ENCODE measurements at regions not wholly inside any gene's neighbourhood (a gene's known extent, or its start where the extent isn't known, plus 50 kb on each side); places are given as distances from the start of the nearest gene placed in this dataset.
"Not testable (repeated sequence)": the region's sequence is repeated elsewhere in the genome, so short reads cannot be mapped to it uniquely, and the experiment has no call there.

- no peak overlapping the region for H3K27ac Mint-ChIP-seq
- H3K4me3 Mint-ChIP-seq: no peak overlapping the region
- H3K36me3 Mint-ChIP-seq (ENCODE audit: low read depth): no peaks in the 10 kb centered on the region
- ATAC-seq (no peak), DNase-seq (no peak)
- H3K27me3 Mint-ChIP-seq: no peaks in the 10 kb centered on the region
- H3K9me3 Mint-ChIP-seq: peaks cover 9% of the 10 kb centered on the region
- no peaks in the 10 kb centered on the region for H3K4me1 Mint-ChIP-seq
These were observed 375.7 kb upstream of the AADAT start for GRCh38 chr4:170465429-170465828.

- no peak overlapping the region for H3K27ac Mint-ChIP-seq
- no peaks in the 10 kb centered on the region for H3K27me3 Mint-ChIP-seq
- H3K4me3 Mint-ChIP-seq: no peak overlapping the region
- no peaks in the 10 kb centered on the region for H3K4me1 Mint-ChIP-seq
- ATAC-seq: no peak
- no peaks in the 10 kb centered on the region for H3K36me3 Mint-ChIP-seq (ENCODE audit: low read depth)
- peaks cover 9% of the 10 kb centered on the region for H3K9me3 Mint-ChIP-seq
- DNase-seq: no peak
These were observed 374.9 kb upstream of the AADAT start for GRCh38 chr4:170464614-170465197.

- DNase-seq (no peak), ATAC-seq (no peak)
- H3K27me3 Mint-ChIP-seq: no peaks in the 10 kb centered on the region
- H3K9me3 Mint-ChIP-seq: peaks cover 15% of the 10 kb centered on the region
- no peaks in the 10 kb centered on the region for H3K4me1 Mint-ChIP-seq
- H3K36me3 Mint-ChIP-seq (ENCODE audit: low read depth): no peaks in the 10 kb centered on the region
- H3K27ac Mint-ChIP-seq: no peak overlapping the region
- no peak overlapping the region for H3K4me3 Mint-ChIP-seq
These were observed 357.0 kb upstream of the AADAT start for GRCh38 chr4:170446782-170447181.

GRCh38 chr4:170441146-170441545, 351.4 kb upstream of the AADAT start:
- not testable (repeated sequence) for H3K9me3 Mint-ChIP-seq; H3K36me3 Mint-ChIP-seq (ENCODE audit: low read depth); DNase-seq; ATAC-seq; H3K27ac Mint-ChIP-seq; H3K4me3 Mint-ChIP-seq; H3K27me3 Mint-ChIP-seq; H3K4me1 Mint-ChIP-seq

GRCh38 chr4:170428929-170429328, 339.2 kb upstream of the AADAT start:
- H3K27me3 Mint-ChIP-seq: no peaks in the 10 kb centered on the region

GRCh38 chr4:170425521-170426143, 335.9 kb upstream of the AADAT start:
- DNase-seq (no peak), ATAC-seq (no peak)
- Mint-ChIP-seq H3K36me3 (ENCODE audit: low read depth) (no peaks in the 10 kb centered on the region), H3K27ac (no peak overlapping the region), H3K4me3 (no peak overlapping the region), H3K27me3 (no peaks in the 10 kb centered on the region), H3K9me3 (peaks cover 3% of the 10 kb centered on the region), H3K4me1 (no peaks in the 10 kb centered on the region)

More at GRCh38 chr4:170428929-170429328, 339.2 kb upstream of the AADAT start:
- Mint-ChIP-seq H3K27ac (no peak overlapping the region), H3K4me3 (no peak overlapping the region), H3K9me3 (peaks cover 8% of the 10 kb centered on the region), H3K36me3 (ENCODE audit: low read depth) (no peaks in the 10 kb centered on the region), H3K4me1 (no peaks in the 10 kb centered on the region)
- DNase-seq: no peak
- no peak for ATAC-seq

GRCh38 chr4:170425040-170425439, 335.3 kb upstream of the AADAT start:
- Mint-ChIP-seq H3K27me3 (no peaks in the 10 kb centered on the region), H3K27ac (no peak overlapping the region), H3K36me3 (ENCODE audit: low read depth) (no peaks in the 10 kb centered on the region), H3K4me1 (no peaks in the 10 kb centered on the region), H3K9me3 (peaks cover 3% of the 10 kb centered on the region), H3K4me3 (no peak overlapping the region)
- no peak for DNase-seq
- no peak for ATAC-seq

- Mint-ChIP-seq H3K27me3 (no peaks in the 10 kb centered on the region), H3K4me3 (no peak overlapping the region), H3K4me1 (no peaks in the 10 kb centered on the region), H3K36me3 (ENCODE audit: low read depth) (no peaks in the 10 kb centered on the region), H3K9me3 (peaks cover 3% of the 10 kb centered on the region), H3K27ac (no peak overlapping the region)
- ATAC-seq (no peak), DNase-seq (no peak)
These were observed 333.4 kb upstream of the AADAT start for GRCh38 chr4:170423137-170423536.

GRCh38 chr4:170420255-170420693, 330.5 kb upstream of the AADAT start:
- no peaks in the 10 kb centered on the region for H3K27me3 Mint-ChIP-seq
- no peak for ATAC-seq
- no peak overlapping the region for H3K27ac Mint-ChIP-seq
- H3K4me3 Mint-ChIP-seq: no peak overlapping the region
- H3K4me1 Mint-ChIP-seq: no peaks in the 10 kb centered on the region
- no peak for DNase-seq
- peaks cover 3% of the 10 kb centered on the region for H3K9me3 Mint-ChIP-seq
- H3K36me3 Mint-ChIP-seq (ENCODE audit: low read depth): no peaks in the 10 kb centered on the region

GRCh38 chr4:170414961-170415360, 325.2 kb upstream of the AADAT start:
- DNase-seq (no peak), ATAC-seq (no peak)
- no peak overlapping the region for H3K4me3 Mint-ChIP-seq
- H3K9me3 Mint-ChIP-seq: peaks cover 4% of the 10 kb centered on the region
- H3K36me3 Mint-ChIP-seq (ENCODE audit: low read depth): no peaks in the 10 kb centered on the region
- no peak overlapping the region for H3K27ac Mint-ChIP-seq
- no peaks in the 10 kb centered on the region for H3K27me3 Mint-ChIP-seq
- no peaks in the 10 kb centered on the region for H3K4me1 Mint-ChIP-seq

GRCh38 chr4:170414360-170414759, 324.6 kb upstream of the AADAT start:
- Mint-ChIP-seq H3K4me3 (no peak overlapping the region), H3K27ac (no peak overlapping the region), H3K36me3 (ENCODE audit: low read depth) (no peaks in the 10 kb centered on the region), H3K27me3 (no peaks in the 10 kb centered on the region), H3K9me3 (peaks cover 4% of the 10 kb centered on the region), H3K4me1 (no peaks in the 10 kb centered on the region)
- no peak for DNase-seq
- no peak for ATAC-seq

- no peak for ATAC-seq
- DNase-seq: no peak
- Mint-ChIP-seq H3K27ac (no peak overlapping the region), H3K27me3 (no peaks in the 10 kb centered on the region), H3K9me3 (peaks cover 4% of the 10 kb centered on the region), H3K4me1 (no peaks in the 10 kb centered on the region), H3K36me3 (ENCODE audit: low read depth) (no peaks in the 10 kb centered on the region), H3K4me3 (no peak overlapping the region)
These were observed 324.2 kb upstream of the AADAT start for GRCh38 chr4:170413951-170414350.

- no peaks in the 10 kb centered on the region for H3K27me3 Mint-ChIP-seq
These were observed 310.6 kb upstream of the AADAT start for GRCh38 chr4:170400361-170400760.

GRCh38 chr4:170399581-170400293, 310.0 kb upstream of the AADAT start:
- no peaks in the 10 kb centered on the region for H3K9me3 Mint-ChIP-seq
- no peaks in the 10 kb centered on the region for H3K27me3 Mint-ChIP-seq
- no peak overlapping the region for H3K4me3 Mint-ChIP-seq
- no peak overlapping the region for H3K27ac Mint-ChIP-seq
- ATAC-seq: no peak
- DNase-seq: no peak
- H3K36me3 Mint-ChIP-seq (ENCODE audit: low read depth): no peaks in the 10 kb centered on the region
- no peaks in the 10 kb centered on the region for H3K4me1 Mint-ChIP-seq

More at GRCh38 chr4:170400361-170400760, 310.6 kb upstream of the AADAT start:
- H3K4me3 Mint-ChIP-seq: no peak overlapping the region
- no peak overlapping the region for H3K27ac Mint-ChIP-seq
- H3K36me3 Mint-ChIP-seq (ENCODE audit: low read depth): no peaks in the 10 kb centered on the region
- DNase-seq (no peak), ATAC-seq (no peak)
- H3K9me3 Mint-ChIP-seq: no peaks in the 10 kb centered on the region
- no peaks in the 10 kb centered on the region for H3K4me1 Mint-ChIP-seq

- no peak for DNase-seq
- no peak overlapping the region for H3K4me3 Mint-ChIP-seq
- H3K9me3 Mint-ChIP-seq: no peaks in the 10 kb centered on the region
- no peak for ATAC-seq
- H3K27ac Mint-ChIP-seq: no peak overlapping the region
- H3K36me3 Mint-ChIP-seq (ENCODE audit: low read depth): no peaks in the 10 kb centered on the region
- no peaks in the 10 kb centered on the region for H3K4me1 Mint-ChIP-seq
- no peaks in the 10 kb centered on the region for H3K27me3 Mint-ChIP-seq
These were observed 308.5 kb upstream of the AADAT start for GRCh38 chr4:170398218-170398617.

Measured in activated naive CD8-positive, alpha-beta T cell treated with anti-CD3 and anti-CD28 coated beads, Interleukin-2, amount 50 U/mL, for 24 hours (primary cell).